Activated CD4-positive, alpha-beta T cell treated with anti-CD3 and anti-CD28 coated beads, Interleukin-2, amount 50 U/mL, for 24 hours (primary cell): ENCODE measurements at regions not wholly inside any gene's neighbourhood (a gene's known extent, or its start where the extent isn't known, plus 50 kb on each side); places are given as distances from the start of the nearest gene placed in this dataset.

Experiments
- DNase-seq, 2 donors: peaks; one replicate each; pipeline ENCODE4 v3.0.0-alpha.2; 2020; ENCODE audit warnings: low read depth in 1 of 2, low spot score in 1 of 2

GRCh38 chr4:4746444-4746843, 113.0 kb upstream of the MSX1 start:
- no peak for DNase-seq

DNA sequence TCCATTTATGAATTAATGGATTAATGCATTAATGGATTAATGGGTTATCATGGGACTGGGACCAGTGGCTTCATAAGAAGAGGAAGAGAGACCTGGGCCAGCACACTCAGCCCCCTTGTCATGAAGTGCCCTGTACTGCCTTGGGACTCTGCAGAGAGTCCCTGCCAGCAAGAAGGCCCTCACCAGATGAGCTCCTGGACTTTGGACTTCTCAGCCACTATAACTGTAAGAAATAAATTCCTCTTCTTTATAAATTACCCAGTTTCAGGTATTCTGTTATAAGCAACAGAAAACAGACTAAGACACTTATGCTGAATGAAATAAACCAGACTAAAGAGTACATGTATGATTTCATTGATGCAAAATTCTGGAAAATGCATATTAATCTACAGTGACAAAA, 119.4 kb upstream of the MSX1 start:
- DNase-seq: no peak

- no peak for DNase-seq
These were observed 123.6 kb upstream of the MSX1 start for GRCh38 chr4:4735870-4736269.

GRCh38 chr4:4735136-4735750, 124.2 kb upstream of the MSX1 start:
- no peak for DNase-seq

DNA sequence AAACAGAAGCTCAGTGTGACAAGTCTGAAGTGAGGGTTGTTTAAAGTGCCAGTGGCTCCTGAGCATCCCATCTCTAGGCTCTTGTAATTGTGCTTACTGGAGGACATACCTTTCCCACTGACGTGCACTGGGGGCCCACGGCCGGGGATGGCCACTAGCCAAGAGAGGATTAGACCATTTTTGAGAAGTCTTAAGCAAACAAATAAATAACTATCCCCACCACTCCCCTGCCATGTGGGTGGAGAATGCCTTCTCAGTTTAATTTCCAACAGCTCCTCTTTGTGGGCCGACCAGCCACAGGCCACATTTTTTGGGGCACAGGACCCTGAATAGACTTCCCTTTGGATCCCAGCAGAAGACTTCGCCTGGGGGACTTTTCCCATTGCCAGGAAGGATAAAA, 125.0 kb upstream of the MSX1 start:
- no peak for DNase-seq

DNA sequence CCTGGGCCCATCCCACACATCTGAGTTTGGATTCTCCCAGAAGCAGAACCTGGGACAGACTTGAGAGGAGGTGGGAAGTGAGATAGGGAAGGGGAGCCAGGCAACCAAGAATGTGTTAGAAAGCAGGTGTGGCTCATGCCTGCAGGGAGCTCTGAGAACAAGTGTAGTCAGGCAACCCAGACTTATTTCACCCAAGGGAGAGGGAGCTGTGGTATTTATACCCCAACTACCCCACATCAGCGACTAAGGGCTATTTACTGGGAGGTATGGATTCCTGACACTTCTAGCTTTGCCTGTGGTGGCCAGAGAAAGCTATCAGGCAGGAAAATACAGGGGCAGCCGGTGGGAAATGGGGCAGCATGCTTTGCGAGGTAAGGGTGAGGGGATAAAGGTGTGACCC, 125.8 kb upstream of the MSX1 start:
- no peak for DNase-seq

DNA sequence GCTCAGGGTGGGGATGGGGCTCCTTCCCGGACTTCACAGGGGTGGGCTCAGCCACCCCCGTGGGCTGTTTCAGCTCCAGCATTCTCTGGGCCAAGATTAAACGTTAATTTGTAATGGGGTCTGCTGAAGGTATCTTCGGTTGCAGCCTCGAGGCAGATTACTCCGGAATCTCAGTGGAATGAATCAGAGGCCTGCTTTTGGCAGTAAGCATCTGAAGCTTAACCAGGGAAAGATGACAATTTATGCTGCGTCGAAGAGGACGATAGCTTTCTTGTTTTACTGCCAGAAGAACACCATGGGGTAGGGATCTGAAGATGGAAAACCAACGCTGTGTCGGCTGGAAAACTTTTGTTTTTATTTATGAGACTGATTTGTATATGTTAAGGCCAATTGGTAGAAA, 129.2 kb upstream of the MSX1 start:
- no peak for DNase-seq

GRCh38 chr4:4729206-4729605, 130.3 kb upstream of the MSX1 start:
- DNase-seq: no peak

DNA sequence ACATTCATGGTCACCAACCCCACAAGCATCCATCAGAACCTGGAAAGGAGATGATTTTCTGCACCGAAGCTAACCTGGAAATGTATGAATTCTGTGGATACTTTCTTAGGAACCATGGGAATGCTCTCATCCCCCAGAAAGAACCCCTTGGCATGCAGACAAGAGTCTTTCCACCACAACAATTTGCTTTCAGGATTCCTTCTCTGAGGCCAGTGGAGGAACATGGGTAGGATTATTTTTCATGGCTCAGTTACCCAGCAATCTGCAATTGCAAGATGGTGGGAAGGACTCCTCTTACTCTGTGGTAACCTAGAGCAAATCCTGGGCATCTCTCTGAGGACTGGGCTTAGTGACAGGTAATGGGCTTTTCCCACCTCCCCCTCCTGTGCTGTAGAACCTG, 131.9 kb upstream of the MSX1 start:
- DNase-seq: no peak

DNA sequence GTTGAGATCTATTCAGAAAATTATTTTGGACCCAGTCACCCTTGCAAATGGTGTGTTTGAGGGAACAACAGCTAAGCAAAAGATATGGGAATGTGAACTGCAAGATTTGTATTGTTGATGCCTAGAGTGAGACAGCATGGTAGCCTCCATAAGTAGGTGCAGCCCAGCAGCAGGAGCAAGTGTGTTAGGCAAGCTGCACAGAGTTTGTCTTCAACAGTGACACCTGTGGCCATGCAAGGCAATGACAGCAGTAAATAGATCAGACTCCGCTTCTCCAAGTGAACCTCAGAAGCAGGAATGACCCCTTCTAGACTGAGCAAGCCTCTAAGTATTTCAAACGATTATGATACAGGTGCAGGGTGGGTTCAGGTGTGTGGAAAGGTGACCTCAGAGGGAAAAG, 133.4 kb upstream of the MSX1 start:
- no peak for DNase-seq

GRCh38 chr4:4724321-4724720, 135.1 kb upstream of the MSX1 start:
- no peak for DNase-seq

- no peak for DNase-seq
These were observed 137.8 kb upstream of the MSX1 start for GRCh38 chr4:4721636-4722035.

GRCh38 chr4:4720646-4721045, 138.8 kb upstream of the MSX1 start:
- DNase-seq: no peak

GRCh38 chr4:4719436-4719835, 140.0 kb upstream of the MSX1 start:
- no peak for DNase-seq

DNA sequence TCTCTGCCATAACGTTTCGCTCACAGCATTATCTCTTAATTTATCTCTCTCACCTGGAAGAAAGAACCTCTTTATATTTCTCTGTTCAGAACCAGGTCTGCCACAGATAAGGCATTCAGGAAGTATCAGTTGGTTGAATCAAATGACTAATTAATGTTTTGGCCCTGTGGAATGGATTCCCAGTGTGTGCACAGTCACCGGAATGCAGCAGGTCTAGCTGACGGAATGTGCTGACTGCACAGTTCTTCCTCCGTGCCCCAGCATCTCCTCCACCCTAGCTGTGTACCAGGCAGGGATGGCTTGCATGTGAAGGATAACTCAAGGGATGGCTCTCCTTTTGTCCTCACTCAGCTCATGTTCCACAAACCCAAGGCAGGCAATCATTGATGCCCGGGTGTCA, 141.8 kb upstream of the MSX1 start:
- no peak for DNase-seq

DNA sequence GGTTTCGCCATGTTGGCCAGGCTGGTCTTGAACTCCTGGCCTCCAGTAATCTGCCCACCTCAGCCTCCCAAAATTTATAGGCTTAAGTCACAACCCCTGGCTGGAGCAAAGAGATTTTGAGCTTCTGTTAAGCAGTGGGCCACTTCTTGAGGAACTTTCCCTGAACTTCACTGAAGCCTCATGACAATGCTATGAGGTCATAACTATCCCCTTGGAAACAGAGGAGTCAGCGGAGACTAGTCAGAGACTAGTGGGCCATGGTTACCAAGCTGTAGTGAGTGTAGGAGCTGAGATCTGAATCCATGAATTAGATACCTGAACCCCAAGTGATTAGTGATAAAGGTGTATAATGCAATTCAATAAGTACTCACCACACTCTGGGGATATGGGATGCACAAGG, 145.1 kb upstream of the MSX1 start:
- DNase-seq: no peak

GRCh38 chr4:4712800-4713528, 146.5 kb upstream of the MSX1 start:
- no peak for DNase-seq

DNA sequence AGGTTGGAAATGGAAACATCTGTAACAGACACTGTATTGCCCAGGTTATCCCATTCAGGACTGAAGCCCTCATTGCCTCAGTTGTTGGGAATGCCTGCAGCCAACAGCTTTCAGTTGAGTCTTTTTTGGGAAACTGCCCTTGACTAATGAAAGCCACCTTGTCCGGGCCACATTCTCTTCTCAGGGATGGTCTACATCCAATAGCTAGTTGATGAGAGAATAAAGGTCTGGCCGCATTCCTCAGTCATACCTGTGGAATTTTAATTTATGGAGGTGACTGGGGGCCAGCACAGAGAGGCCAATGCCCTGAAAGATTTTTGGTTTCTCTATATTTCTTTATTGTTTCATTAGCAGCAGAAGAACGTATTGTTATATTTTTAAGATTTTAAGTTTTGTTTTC, 147.6 kb upstream of the MSX1 start:
- DNase-seq: no peak

- DNase-seq: no peak
These were observed 149.7 kb upstream of the MSX1 start for GRCh38 chr4:4709736-4710135.

DNA sequence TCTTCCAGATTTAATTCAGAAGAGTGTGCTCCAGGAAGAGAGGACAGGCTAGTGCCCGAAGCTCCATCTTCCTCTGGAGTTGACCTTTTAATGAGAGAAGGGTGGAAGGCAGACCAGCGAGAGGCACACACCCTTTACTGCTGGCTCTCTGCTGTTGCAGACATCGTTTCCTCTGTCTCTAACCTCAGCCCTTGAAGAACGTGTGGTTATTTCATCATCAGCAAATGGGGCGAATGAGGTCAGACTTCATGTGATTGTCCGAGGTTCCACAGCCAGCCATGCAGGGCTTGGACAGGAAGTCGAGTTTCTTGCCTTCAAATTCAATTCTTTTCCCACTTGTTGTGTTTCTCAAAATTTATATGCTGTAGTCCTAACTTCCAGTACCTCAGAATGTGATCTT, 155.2 kb upstream of the MSX1 start:
- no peak for DNase-seq

DNA sequence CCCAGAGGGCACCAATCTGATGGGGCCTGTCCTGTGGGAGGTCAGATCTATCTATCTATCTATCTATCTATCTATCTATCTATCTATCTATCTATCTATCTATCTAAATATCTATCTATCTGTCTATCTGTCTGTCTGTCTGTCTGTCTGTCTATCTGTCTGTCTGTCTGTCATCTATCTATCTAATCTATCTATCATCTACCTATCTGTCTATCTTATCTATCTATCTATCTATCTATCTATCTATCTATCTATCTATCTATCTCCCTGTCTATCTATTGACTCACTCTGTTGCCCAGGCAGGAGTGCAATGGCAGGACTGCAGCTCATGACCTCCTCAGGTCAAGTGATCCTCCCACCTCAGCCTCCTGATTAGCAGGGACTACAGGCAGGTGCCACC, 155.7 kb upstream of the STX18 start:
- DNase-seq: no peak

- DNase-seq: no peak
These were observed 154.7 kb upstream of the STX18 start for GRCh38 chr4:4696530-4696929.

GRCh38 chr4:4695497-4695896, 153.6 kb upstream of the STX18 start:
- DNase-seq: no peak
